Activated naive CD8-positive, alpha-beta T cell treated with anti-CD3 and anti-CD28 coated beads, Interleukin-2, amount 50 U/mL, for 16 hours (primary cell): ENCODE measurements at regions not wholly inside any gene's neighbourhood (a gene's known extent, or its start where the extent isn't known, plus 50 kb on each side); places are given as distances from the start of the nearest gene placed in this dataset.
"Not testable (repeated sequence)": the region's sequence is repeated elsewhere in the genome, so short reads cannot be mapped to it uniquely, and the experiment has no call there.

Source experiments
- DNase-seq: peaks from one replicate; pipeline ENCODE4 v3.0.0-alpha.2; 2020; ENCODE audit warnings: low read depth, low spot score

GRCh38 chr12:127503246-127503645, 763.7 kb upstream of the TMEM132C start:
- DNase-seq = no peak

- not testable (repeated sequence) for DNase-seq
Observed at GRCh38 chr12:127503996-127504395, 763.0 kb upstream of the TMEM132C start.

- DNase-seq = no peak
Observed at GRCh38 chr12:127504874-127505273, 762.1 kb upstream of the TMEM132C start.

GRCh38 chr12:127507341-127507740, 759.6 kb upstream of the TMEM132C start:
- DNase-seq = no peak

- DNase-seq = no peak
Observed at GRCh38 chr12:127509066-127509778, 757.7 kb upstream of the TMEM132C start.

- no peak for DNase-seq
Observed at GRCh38 chr12:127515941-127516340, 751.0 kb upstream of the TMEM132C start.

- no peak for DNase-seq
Observed at GRCh38 chr12:127516467-127516866, 750.5 kb upstream of the TMEM132C start.

GRCh38 chr12:127519779-127520178, 747.2 kb upstream of the TMEM132C start:
- DNase-seq = no peak

GRCh38 chr12:127526925-127527324, 740.0 kb upstream of the TMEM132C start:
- no peak for DNase-seq

- no peak for DNase-seq
Observed at GRCh38 chr12:127528551-127528950, 738.4 kb upstream of the TMEM132C start.

GRCh38 chr12:127531542-127531941, 735.4 kb upstream of the TMEM132C start:
- DNase-seq = no peak

- DNase-seq = no peak
Observed at GRCh38 chr12:127533353-127533752, 733.6 kb upstream of the TMEM132C start.

- no peak for DNase-seq
Observed at GRCh38 chr12:127536833-127537428, 730.0 kb upstream of the TMEM132C start.

- DNase-seq = no peak
Observed at GRCh38 chr12:127538316-127538715, 728.7 kb upstream of the TMEM132C start.

- no peak for DNase-seq
Observed at GRCh38 chr12:127539226-127539858, 727.6 kb upstream of the TMEM132C start.

- no peak for DNase-seq
Observed at GRCh38 chr12:127542391-127542790, 724.6 kb upstream of the TMEM132C start.

GRCh38 chr12:127542931-127543330, 724.0 kb upstream of the TMEM132C start:
- DNase-seq = no peak

GRCh38 chr12:127546721-127547505, 720.1 kb upstream of the TMEM132C start:
- no peak for DNase-seq

GRCh38 chr12:127548123-127548553, 718.8 kb upstream of the TMEM132C start:
- DNase-seq = no peak

GRCh38 chr12:127550271-127550670, 716.7 kb upstream of the TMEM132C start:
- DNase-seq = no peak

- DNase-seq = no peak
Observed at GRCh38 chr12:127552838-127553237, 714.1 kb upstream of the TMEM132C start.

- DNase-seq = no peak
Observed at GRCh38 chr12:127555071-127555470, 711.9 kb upstream of the TMEM132C start.
